ENCODE measurements at regions not wholly inside any gene's neighbourhood (a gene's known extent, or its start where the extent isn't known, plus 50 kb on each side); places are given as distances from the start of the nearest gene placed in this dataset.

GRCh38 chr6:151690768-151691562 is 116.5 kb upstream of the ESR1 start:
- no TSS peak for BruUV-seq (replicated peaks)
- POLR2A ChIA-PET: interaction anchor here (1.1 kb wide), 1 partner anchor 16 kb away, joined by 3 read pairs; no protein-coding TSS in a partner anchor

GRCh38 chr6:151692216-151692615 is 115.3 kb upstream of the ESR1 start:
- ChIA-PET POLR2A (no interaction called here), CTCF (ENCODE audit: unreplicated experiment) (no interaction called here)
- TF ChIP-seq, protein P1, sequence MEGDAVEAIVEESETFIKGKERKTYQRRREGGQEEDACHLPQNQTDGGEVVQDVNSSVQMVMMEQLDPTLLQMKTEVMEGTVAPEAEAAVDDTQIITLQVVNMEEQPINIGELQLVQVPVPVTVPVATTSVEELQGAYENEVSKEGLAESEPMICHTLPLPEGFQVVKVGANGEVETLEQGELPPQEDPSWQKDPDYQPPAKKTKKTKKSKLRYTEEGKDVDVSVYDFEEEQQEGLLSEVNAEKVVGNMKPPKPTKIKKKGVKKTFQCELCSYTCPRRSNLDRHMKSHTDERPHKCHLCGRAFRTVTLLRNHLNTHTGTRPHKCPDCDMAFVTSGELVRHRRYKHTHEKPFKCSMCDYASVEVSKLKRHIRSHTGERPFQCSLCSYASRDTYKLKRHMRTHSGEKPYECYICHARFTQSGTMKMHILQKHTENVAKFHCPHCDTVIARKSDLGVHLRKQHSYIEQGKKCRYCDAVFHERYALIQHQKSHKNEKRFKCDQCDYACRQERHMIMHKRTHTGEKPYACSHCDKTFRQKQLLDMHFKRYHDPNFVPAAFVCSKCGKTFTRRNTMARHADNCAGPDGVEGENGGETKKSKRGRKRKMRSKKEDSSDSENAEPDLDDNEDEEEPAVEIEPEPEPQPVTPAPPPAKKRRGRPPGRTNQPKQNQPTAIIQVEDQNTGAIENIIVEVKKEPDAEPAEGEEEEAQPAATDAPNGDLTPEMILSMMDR (conservative IDR thresholded peaks at IDR 0.05; ENCODE audit: low read length): no peak
- TF ChIP-seq EZH2phosphoT487 (IDR thresholded peaks at IDR 0.05; ENCODE audit: borderline replicate concordance, low read depth, low read length): no peak
- Histone ChIP-seq H2AFZ (ENCODE audit: low read length) (no peak overlapping the region), H3K79me2 (ENCODE audit: insufficient read depth, low read depth, low read length) (no peaks in the 10 kb centered on the region), H3K36me3 (ENCODE audit: insufficient read depth, low read length) (no peaks in the 10 kb centered on the region), H3K9me2 (ENCODE audit: insufficient read depth, low read length) (no peaks in the 10 kb centered on the region), H3K4me2 (ENCODE audit: low read length) (no peak overlapping the region), H3K9me3 (ENCODE audit: low read length) (no peaks in the 10 kb centered on the region), H3K4me3 (ENCODE audit: low read depth, low read length, poor library complexity, severe bottlenecking) (no peak overlapping the region), H4K20me1 (ENCODE audit: insufficient read depth, low read length) (no peaks in the 10 kb centered on the region), H3K4me1 (ENCODE audit: insufficient read depth, low read length, poor library complexity, severe bottlenecking) (no peaks in the 10 kb centered on the region), H3K27ac (ENCODE audit: low read depth, low read length, poor library complexity, severe bottlenecking) (no peak overlapping the region)
- no TSS peak for BruUV-seq (replicated peaks)
- no peak for DNase-seq (ENCODE audit: low spot score)
- intact Hi-C loops (cut with micrococcal nuclease; ENCODE audit: unreplicated experiment): no loop called here

More at GRCh38 chr6:151690768-151691562, 116.5 kb upstream of the ESR1 start:
- TF ChIP-seq EZH2phosphoT487 (IDR thresholded peaks at IDR 0.05; ENCODE audit: borderline replicate concordance, low read depth, low read length): no peak
- TF ChIP-seq, protein P1 (conservative IDR thresholded peaks at IDR 0.05; ENCODE audit: low read length): no peak
- no peak overlapping the region for H3K4me3 ChIP-seq (ENCODE audit: low read depth, low read length, poor library complexity, severe bottlenecking)
- H3K4me1 ChIP-seq (ENCODE audit: insufficient read depth, low read length, poor library complexity, severe bottlenecking): no peaks in the 10 kb centered on the region
- no peaks in the 10 kb centered on the region for H4K20me1 ChIP-seq (ENCODE audit: insufficient read depth, low read length)
- peak overlapping the region; percentile 42 for H3K4me2 ChIP-seq (ENCODE audit: low read length)
- no peaks in the 10 kb centered on the region for H3K9me3 ChIP-seq (ENCODE audit: low read length)
- H3K9me2 ChIP-seq (ENCODE audit: insufficient read depth, low read length): no peaks in the 10 kb centered on the region
- DNase-seq (ENCODE audit: low spot score): peak; percentile 19
- peak overlapping the region; percentile 52 for H2AFZ ChIP-seq (ENCODE audit: low read length)
- no peaks in the 10 kb centered on the region for H3K36me3 ChIP-seq (ENCODE audit: insufficient read depth, low read length)
- CTCF ChIA-PET (ENCODE audit: unreplicated experiment): interaction anchor here (0.5 kb wide), 1 partner anchor 1785 kb away, joined by 3 read pairs; no protein-coding TSS in a partner anchor
- intact Hi-C loops (cut with micrococcal nuclease; ENCODE audit: unreplicated experiment): no loop called here
- H3K27ac ChIP-seq (ENCODE audit: low read depth, low read length, poor library complexity, severe bottlenecking): no peak overlapping the region
- H3K79me2 ChIP-seq (ENCODE audit: insufficient read depth, low read depth, low read length): no peaks in the 10 kb centered on the region

- Histone ChIP-seq H4K20me1 (ENCODE audit: insufficient read depth, low read length) (no peaks in the 10 kb centered on the region), H3K4me3 (ENCODE audit: low read depth, low read length, poor library complexity, severe bottlenecking) (no peak overlapping the region), H3K79me2 (ENCODE audit: insufficient read depth, low read depth, low read length) (no peaks in the 10 kb centered on the region), H3K4me2 (ENCODE audit: low read length) (no peak overlapping the region), H2AFZ (ENCODE audit: low read length) (no peak overlapping the region), H3K9me2 (ENCODE audit: insufficient read depth, low read length) (no peaks in the 10 kb centered on the region), H3K4me1 (ENCODE audit: insufficient read depth, low read length, poor library complexity, severe bottlenecking) (no peaks in the 10 kb centered on the region), H3K9me3 (ENCODE audit: low read length) (no peaks in the 10 kb centered on the region), H3K27ac (ENCODE audit: low read depth, low read length, poor library complexity, severe bottlenecking) (no peak overlapping the region), H3K36me3 (ENCODE audit: insufficient read depth, low read length) (no peaks in the 10 kb centered on the region)
- no peak for TF ChIP-seq EZH2phosphoT487 (IDR thresholded peaks at IDR 0.05; ENCODE audit: borderline replicate concordance, low read depth, low read length)
- TF ChIP-seq, protein P1 (conservative IDR thresholded peaks at IDR 0.05; ENCODE audit: low read length): no peak
- no peak for DNase-seq (ENCODE audit: low spot score)
- BruUV-seq (replicated peaks): no TSS peak
- POLR2A ChIA-PET: no interaction called here
- CTCF ChIA-PET (ENCODE audit: unreplicated experiment): no interaction called here
- intact Hi-C loops (cut with micrococcal nuclease; ENCODE audit: unreplicated experiment): no loop called here
These were observed 114.1 kb upstream of the ESR1 start for GRCh38 chr6:151693366-151693765.

Data from OCI-LY7 (cell line).